GM18498 (cell line): ENCODE measurements at regions not wholly inside any gene's neighbourhood (a gene's known extent, or its start where the extent isn't known, plus 50 kb on each side); places are given as distances from the start of the nearest gene placed in this dataset.
"Not testable (repeated sequence)": the region's sequence is repeated elsewhere in the genome, so short reads cannot be mapped to it uniquely, and the experiment has no call there.

Experiments used
- ATAC-seq: cut with Tn5 transposase; IDR thresholded peaks from one replicate; pipeline ENCODE4 v1.9.1; 2021; ENCODE audit warnings: mild to moderate bottlenecking, moderate library complexity; ENCODE audit not compliant: unreplicated experiment

DNA sequence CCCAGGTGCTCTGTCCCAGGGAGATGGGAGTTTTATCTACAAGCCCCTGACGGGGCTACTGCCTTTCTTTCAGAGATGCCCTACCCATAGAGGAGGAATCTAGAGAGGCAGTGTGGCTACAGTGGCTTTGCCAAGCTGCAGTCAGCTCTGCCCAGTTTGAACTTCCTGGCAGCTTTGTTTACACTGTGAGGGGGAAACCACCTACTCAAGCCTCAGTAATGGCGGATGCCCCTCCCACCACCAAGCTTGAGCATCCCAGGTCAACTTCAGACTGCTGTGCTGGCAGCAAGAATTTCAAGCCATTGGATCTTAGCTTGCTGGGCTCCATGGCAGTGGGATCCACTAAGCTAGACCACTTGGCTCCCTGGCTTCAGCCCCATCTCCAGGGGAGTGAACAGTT is 53.1 kb upstream of the TMEM252 start:
- ATAC-seq: not testable (repeated sequence)

DNA sequence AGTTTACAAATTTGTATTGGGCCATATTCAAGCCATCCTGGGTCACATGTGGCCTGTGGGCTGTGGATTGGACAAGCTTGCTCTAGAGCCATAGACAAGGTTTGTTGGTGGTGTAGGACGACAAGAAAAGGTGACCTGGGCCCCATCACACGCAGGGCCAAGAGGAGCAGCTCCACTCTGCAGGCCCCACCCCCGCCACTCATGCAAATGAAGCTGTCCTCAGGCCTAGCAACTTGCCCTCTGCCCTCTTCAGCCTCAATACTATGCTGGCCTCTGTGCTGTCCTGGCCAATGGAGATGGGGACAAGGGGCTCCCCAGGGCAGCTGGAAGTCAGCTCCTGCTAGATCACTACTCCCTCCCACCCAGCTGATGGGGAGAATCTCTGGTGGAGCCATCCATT is 55.2 kb upstream of the TMEM252 start:
- no peak for ATAC-seq

DNA sequence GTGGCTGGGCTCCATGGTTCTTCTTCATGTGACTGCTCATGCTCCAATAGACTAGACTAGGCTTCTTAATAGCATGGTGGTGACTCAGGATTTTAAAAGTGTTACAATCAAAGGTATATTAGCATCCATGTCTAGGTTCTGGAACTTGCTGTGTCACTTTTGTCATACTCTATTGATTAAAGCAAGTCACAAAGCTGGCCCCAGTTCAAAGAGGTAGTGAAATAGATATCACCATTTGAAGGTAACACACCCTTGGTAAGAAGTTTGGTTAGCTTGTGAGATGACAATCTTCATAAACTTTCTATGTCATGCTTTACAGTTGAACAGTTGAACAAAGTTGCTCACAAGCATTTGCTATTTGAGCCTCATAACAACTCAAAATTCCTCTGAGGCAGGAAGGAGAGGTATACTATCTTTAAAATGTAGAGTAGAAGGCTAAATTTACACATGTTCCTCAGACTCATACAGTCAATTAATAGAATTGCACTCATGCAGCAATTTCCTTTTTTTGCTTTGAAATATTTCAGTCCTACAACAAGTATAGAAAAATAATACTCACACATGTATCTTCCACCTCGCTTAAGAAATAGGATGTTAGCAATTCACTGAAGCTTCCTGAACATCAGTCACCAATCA is 56.8 kb upstream of the TMEM252 start:
- no peak for ATAC-seq

DNA sequence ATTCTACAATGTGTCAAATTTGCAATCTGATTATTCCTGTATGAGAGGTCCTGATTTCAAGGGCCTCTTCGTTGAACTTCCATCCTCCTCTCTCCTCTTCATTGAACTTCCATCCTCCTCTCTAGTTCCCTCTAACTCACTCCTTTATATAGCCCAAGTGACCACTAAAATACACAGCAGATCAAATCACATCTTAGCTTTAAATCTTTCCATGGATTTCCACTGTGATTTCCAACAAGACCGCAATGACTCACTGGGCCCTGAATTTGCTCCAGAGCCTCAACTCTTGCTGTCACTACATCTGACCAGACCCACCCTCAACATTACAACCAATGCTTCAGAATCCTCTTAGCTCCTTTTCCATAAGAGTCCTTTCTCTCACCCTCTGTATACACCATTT is 59.1 kb upstream of the TMEM252 start:
- ATAC-seq: no peak

DNA sequence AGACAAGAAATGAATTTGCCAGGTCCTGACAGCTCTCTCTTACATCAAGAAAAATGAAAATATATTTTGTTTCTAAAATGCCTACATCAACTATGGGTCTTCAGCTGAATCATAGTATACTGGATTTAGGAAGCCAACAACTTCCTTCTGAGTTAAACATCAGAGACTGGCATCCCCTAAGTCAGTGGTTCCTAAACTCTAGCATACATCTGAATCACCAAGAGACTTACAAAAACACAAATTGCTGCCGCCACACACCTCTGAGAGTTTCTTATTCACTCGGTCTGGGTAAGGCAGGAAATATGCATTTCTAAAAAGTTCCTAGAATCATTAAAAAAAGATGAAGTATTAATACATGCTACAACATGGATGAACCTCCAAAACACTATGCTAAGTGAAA is 60.4 kb upstream of the TMEM252 start:
- no peak for ATAC-seq

DNA sequence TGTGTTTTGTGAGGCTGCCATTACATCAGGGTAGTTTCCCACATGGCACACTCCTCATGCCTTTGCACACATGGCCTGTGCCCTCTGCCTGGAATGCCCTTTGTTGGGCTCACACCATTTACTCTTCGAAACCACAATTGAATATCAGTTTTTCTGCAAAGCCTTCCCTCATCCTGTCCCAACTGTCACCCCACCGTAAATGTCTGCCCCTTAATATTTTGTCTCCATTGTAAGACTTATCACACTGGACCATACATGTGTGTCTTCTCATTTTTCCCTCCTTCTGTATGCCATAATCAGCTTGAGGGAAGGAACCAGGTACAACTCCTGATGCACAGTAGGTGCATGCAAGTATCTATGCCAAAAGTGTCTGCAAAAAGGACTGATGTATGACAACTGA is 62.7 kb upstream of the TMEM252 start:
- no peak for ATAC-seq

DNA sequence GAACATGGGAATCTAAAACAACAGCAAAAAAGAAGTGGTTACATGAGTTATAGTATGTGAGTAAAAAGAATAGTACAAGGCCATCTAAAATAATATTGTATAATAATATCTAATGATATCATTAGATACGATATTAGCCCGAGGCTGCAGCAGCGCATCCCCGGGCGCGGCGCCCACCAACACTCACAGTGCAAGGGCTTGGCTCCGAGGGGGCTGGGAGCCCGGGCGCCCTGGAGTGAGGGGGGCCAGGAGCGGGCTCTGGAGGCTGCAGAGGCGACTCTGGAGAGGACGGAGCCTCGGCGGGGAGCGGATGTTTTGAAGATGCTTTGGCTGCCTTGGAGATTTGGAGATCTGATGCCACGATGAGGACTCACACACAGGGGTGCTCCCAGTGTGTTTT is 68.1 kb upstream of the TMEM252 start:
- ATAC-seq: no peak

DNA sequence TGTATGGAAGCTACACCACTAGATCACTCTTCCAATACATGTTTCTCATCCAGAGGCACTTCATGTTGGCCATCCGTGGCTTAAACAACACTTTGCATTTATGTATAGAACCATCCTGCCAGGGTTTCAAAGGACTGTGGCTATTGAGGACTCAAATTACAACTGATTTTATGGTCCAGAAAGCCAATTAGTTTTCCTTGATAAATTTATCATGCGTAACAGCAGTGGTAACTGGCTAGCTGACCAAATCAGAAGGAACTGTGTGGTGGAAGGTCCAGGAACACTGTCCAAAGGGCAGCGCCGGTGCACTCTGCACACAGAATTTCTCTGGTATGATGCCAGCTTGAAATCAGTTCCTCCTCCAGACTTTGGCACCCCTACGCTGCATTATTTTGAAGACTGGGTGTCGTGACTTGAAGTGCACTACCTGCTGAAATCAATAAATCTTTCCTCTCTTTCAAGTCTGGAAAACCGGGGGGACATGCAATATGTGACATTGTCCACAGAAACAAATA is 69.3 kb upstream of the TMEM252 start:
- ATAC-seq: no peak

DNA sequence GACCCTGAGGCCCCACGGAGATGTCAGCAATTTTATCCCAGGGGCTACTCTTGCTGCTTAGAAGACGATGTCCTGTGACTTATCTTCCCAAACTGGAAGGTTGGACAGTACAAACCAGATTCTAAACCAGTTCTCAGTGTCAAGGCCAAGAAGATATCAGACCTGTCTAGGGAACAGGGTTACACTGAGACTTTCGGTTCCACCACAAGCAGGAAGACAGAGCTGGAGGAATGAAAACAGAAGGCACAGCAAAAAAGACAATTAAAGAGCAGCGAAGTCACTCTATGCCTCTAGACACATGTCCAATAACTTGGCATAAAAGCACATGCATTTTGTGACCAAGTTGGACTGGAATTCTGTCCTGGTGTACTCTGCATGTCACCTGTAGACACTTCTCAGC is 73.4 kb upstream of the TMEM252 start:
- no peak for ATAC-seq

DNA sequence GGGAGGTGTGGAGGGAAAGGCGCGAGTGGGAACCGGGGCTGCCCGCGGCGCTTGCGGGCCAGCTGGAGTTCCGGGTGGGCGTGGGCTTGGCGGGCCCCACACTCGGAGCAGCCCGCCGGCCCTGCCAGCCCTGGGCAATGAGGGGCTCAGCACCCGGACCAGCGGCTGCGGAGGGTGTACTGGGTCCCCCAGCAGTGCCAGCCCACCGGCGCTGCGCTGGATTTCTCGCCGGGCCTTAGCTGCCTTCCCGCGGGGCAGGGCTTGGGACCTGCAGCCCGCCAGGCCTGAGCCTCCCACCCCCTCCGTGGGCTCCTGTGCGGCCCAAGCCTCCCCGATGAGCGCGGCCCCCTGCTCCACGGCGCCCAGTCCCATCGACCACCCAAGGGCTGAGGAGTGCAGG is 76.3 kb upstream of the TMEM252 start:
- not testable (repeated sequence) for ATAC-seq

DNA sequence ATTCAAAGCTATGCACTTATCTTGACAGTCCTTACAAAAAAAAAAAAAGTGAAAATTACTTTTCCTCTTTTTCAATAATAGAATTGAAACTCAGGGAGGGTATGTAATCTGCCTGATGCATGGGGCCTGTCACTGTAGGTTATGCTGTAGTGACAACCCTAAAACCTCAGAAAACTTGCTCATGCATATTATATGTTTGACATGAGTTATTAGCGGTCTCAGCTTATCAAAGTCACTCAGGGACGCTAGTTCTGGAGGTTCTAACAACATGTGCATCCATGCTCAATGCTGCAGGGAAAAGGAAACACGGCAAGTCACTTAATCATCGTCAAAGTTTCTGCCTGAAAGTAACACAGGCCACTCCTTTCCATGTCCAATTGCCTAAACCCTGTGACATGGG is 78.4 kb upstream of the TMEM252 start:
- ATAC-seq: no peak

DNA sequence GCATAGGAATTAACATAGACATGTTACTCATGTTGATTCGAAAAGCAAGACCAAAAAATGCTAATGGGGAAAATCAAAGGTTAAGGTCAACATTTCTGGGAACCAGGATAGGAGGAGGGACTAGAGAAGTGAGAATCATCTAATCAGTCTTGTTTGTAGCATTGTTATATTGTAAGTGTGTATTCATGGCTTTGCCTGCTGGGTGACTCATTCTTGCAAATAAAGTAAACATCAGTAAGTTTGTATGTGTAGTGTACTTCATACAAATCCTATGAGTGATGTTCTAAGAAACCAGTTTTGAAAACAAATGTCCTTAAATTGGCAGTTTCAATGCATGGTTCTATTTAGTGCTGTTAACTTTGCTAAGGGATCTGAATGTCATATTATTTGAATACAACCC is 79.0 kb upstream of the TMEM252 start:
- no peak for ATAC-seq

DNA sequence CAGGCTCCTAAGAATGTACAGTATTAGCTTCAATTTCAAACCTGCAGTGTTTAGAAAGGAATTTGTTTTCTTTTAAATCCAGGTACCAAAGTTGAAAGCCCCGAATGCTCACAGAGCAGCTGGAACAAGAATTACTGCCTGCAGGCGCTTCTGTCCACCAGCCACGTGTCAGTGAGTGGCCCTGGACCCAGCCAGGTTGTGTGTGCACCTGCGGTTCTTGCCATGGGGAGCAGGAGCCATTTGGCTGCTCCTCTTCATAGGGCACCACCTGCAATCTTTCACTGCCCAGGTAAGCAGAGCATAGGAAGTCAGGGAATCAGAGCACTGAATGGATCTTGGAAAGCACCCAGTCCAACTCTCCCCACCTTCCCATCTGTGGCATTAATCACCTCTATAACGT is 79.5 kb upstream of the PIP5K1B start:
- ATAC-seq: no peak

DNA sequence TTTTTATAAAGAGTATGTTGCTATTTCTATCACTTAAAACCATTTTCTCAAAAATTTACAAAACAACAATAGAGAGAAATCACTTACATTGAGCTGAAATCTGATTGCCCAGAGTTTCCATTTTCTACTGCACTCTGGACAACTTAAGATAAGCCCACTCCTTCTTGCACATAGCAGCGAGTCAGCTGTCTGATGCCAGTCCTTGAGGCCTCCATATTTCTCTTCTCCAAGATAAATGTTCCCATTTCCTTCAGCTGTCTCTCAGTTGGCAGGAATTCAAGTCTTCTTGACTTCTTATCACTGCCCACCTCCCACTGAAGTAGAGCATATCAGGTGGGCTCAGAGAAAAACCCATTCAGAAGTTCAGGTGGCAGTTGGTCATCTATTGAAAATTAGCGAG is 78.5 kb upstream of the PIP5K1B start:
- no peak for ATAC-seq

DNA sequence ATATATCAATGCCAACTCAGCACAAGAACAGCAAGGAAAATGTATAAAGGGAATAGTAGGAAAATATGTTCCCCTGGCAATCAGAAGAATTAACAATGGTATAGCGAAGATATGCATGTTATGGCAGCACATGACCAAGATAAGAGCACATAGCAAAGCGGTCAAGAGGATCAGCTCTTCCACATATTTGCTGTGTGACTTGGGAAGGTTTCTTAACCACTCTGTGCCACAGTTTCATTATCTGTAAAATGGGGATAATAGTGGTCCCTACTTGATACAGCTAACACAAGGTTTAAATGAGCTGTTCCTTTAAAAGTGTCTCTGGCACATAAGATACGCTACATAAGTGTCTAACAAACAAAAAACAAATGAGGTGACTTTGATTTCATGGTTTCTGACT is 77.9 kb upstream of the PIP5K1B start:
- ATAC-seq: no peak

DNA sequence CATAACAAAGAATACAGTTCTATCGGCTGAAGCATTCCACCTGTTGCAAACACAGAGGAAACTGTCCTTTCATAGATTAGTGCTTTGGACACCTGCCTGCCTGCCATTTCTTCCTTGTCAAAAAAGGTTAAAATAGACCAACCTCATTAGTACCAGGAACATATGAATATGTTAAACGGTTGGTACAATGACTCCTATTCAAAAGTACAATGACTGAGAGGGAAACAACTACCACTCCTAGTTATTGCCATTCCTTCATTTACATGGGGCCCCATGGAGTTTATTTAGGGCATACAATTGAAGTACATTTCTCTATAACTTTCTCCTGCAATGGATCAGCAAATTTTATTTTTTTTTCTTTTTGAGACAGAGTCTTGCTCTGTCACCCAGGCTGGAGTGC is 77.4 kb upstream of the PIP5K1B start:
- ATAC-seq: no peak

DNA sequence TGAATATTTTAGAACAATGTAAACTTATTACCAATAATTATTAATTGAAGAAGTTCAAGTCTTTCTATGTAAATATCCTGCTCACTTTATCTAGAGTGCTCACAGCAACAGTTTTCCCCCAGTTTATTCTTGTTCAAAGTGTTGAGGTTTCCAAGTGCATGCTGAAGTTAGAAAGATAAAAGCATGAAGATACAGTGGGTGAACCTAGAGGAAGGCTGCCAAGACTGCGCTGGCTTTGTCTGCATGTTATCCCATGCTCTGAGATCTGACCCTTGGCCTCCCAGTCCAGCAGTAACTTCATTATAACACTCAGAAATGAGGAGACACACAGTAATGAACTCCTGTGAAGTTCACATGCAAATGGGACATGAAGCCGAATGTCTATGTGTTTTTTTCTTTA is 76.0 kb upstream of the PIP5K1B start:
- no peak for ATAC-seq

DNA sequence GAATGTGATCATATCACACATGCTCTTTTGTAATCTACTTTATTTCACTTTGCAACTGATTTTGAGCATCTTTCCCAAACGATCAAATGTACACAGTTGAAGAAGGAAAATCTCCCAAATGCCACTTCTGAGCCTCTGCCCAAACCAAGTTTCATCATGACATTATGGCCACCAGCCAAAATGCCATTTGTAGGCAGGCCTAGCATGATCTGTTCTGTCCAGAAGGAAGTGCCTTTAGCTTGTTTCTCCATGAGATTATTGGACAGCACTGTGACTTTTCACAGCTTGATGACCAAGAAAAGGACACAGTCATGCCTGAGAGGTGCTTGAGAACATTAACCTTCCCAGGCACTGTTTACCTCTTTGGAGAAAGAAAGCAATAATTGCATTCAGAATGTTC is 73.2 kb upstream of the PIP5K1B start:
- no peak for ATAC-seq

DNA sequence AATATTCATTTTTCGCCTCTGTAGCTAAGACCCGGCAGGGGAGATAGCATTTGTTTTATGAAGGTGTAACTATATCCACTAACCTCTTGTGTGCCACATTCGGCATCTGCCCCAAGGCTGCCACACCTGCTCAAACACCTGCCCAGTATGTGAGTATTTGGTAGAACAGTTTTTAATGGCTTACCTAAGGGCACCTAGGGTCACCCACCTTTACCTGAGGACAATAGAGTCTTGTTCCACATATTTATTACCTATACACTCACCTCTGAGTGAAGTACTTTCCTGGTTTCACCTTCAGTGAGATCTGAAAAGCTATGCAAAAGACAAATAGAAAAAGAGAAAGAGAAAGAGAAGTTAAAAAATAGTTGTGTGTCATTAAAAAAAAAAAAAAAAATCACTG is 68.0 kb upstream of the PIP5K1B start:
- ATAC-seq: no peak

DNA sequence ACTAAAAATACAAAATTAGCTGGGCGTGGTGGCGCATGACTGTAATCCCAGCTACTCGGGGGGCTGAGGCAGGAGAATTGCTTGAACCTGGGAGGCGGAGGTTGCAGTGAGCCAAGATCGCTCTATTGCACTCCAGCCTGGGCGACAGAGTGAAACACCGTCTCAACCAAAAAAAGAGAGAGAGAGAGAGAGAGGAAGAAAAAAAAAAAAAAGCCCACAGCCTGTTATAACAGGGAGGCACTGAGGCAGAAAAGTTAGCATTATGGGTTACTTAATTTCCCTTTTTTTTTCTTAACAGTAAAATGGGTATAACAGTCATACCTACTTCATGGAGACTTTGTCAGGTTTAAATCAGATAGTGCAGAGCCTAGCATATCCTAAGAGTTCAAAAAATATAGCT is 65.8 kb upstream of the PIP5K1B start:
- ATAC-seq: not testable (repeated sequence)

DNA sequence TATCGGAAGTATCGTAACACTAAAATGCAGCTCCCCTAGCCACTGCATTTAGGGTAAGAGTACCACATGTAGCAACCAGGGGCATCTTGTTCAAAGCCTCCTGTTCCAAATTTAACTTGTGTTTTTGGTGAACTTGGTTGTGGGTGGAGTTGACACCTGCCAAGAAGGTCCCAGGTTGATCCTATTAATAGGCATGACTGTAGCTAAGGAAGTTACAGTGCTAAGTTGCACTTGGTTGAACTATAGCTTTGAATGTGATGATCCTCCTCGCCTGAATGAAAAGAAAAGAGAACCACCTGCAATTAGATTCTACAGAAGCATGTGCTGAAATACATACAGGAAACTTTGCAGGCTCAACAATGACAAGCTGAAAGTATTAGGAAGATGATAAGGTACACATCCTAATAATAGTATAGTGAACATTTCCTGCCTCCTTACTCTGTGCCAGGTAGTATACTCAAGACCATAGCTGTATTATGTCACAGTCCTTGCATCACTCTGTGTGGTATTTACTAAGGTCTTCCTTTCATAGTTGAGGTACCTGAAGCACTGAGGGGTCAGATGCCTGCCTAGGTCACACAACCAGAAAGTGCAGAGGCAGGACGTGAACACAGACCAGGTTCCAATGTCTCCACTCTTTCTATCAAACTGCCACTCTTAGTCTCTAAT is 64.5 kb upstream of the PIP5K1B start:
- peak; percentile 37 for ATAC-seq

DNA sequence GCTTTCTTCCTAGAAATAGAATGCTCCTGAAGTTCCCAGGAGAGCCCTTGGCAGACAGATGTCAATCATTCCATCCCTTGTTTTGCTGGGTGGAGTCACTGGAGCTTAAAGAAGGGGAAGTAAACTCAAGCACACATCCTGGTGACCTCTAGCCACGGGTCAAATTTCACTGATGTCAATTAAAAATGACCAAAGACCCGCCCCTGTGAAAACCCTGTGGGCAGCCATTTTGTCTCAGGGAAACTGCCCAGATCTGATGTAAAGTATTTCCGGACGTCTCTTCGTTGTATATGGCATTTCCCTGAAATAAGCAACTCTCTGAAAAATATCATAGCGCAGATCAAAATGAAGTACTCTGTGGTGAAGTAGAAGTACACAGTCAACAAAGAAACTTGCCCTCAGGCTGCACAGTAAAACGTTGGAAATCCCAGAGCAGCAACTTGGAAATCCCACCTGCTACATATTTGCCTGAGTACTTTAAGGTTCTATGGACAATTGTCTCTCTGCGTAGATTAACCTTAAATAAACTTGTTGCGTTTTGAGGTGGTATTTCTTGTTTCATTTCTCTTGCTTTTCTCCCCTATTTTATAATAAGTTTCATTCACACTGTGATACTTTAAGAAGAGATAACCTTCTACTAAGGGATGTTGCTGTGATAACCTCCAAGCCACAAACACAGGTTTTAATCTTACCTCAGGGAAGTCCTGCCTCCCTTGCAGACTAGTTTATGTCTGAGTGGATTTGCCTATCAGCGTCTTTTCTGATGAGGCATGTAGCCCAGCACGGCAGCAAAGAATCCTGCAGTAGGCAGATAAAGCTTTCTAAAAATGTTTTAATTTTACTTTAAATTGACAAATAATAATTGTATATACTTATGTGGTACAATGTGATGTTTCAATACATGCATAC is 60.9 kb upstream of the PIP5K1B start:
- ATAC-seq: peak; percentile 56
